ENCODE measurements at regions not wholly inside any gene's neighbourhood (a gene's known extent, or its start where the extent isn't known, plus 50 kb on each side); places are given as distances from the start of the nearest gene placed in this dataset.

DNA sequence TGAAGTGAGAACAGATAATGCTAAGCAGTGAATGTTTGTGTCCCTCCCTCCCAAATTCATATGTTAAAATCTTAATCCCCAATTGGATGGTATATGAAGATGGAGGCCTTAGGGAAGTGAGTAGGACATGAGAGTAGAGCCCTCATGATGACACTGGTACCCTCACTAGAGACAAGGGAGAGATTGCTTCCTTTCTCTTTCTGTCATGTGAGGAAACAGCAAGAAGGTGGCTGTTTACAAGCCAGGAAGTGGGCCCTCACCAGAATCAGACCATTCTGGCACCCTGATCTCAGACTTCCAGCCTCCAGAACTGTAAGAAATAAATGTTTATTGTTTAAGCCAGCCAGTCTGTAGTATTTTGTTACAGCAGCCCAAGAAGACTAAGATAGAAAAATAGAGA, 209.5 kb downstream of the SATB1 start:
- TF ChIP-seq, protein P1, sequence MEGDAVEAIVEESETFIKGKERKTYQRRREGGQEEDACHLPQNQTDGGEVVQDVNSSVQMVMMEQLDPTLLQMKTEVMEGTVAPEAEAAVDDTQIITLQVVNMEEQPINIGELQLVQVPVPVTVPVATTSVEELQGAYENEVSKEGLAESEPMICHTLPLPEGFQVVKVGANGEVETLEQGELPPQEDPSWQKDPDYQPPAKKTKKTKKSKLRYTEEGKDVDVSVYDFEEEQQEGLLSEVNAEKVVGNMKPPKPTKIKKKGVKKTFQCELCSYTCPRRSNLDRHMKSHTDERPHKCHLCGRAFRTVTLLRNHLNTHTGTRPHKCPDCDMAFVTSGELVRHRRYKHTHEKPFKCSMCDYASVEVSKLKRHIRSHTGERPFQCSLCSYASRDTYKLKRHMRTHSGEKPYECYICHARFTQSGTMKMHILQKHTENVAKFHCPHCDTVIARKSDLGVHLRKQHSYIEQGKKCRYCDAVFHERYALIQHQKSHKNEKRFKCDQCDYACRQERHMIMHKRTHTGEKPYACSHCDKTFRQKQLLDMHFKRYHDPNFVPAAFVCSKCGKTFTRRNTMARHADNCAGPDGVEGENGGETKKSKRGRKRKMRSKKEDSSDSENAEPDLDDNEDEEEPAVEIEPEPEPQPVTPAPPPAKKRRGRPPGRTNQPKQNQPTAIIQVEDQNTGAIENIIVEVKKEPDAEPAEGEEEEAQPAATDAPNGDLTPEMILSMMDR (IDR thresholded peaks at IDR 0.05; ENCODE audit: low read depth, low read length, poor library complexity, severe bottlenecking): no peak
- TF ChIP-seq EZH2phosphoT487 (IDR thresholded peaks at IDR 0.05; ENCODE audit: borderline replicate concordance, low read length): no peak
